ENCODE measurements at regions not wholly inside any gene's neighbourhood (a gene's known extent, or its start where the extent isn't known, plus 50 kb on each side); places are given as distances from the start of the nearest gene placed in this dataset.

DNA sequence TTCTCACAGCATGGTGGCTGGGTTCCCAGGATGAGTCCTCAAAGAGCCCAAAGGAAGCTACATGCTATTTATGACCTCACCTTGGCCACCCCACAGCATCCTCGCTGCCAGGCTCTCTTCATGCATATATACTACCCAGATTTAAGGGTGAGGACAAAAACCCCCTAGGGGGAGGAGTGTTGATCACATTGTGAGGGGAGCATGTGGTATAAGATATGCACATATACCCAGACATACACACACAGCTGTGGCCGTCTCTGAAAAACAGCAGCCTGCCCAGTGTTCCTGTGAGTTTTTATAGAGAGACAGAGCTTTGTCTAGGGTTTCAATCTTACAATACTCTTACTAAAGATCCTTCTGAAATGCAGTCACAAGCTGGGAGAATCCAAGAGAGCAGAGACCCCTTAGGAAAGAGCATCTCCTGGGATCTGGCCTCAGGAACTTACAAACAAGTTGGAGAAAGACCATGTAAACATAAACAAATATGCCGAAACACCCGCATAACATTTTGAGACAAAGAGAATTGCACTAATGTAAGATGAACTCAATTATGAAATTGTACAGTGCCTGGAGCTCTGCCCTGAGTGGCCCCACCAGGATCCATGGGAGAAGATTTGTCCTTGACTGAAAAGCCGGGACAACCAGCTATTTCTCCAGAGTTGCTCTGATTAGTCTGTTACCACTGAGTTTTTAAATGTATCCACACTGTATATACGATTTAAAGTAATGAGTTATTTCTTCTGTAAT lies 146.4 kb downstream of the GADD45G start:
- Mint-ChIP-seq H3K4me3 (no peak overlapping the region), H3K9me3 (no peaks in the 10 kb centered on the region), H3K27ac (no peak overlapping the region), H3K27me3 (peaks cover 0 to 9% of the 10 kb centered on the region in 2 donors), H3K36me3 (ENCODE audit: insufficient read depth) (peaks cover 3% of the 10 kb centered on the region), H3K4me1 (ENCODE audit: low read depth in 2 of 2) (peaks cover 0 to 7% of the 10 kb centered on the region in 2 donors)
- ATAC-seq (replicated peaks) = no peak
- DNase-seq = no peak

DNA sequence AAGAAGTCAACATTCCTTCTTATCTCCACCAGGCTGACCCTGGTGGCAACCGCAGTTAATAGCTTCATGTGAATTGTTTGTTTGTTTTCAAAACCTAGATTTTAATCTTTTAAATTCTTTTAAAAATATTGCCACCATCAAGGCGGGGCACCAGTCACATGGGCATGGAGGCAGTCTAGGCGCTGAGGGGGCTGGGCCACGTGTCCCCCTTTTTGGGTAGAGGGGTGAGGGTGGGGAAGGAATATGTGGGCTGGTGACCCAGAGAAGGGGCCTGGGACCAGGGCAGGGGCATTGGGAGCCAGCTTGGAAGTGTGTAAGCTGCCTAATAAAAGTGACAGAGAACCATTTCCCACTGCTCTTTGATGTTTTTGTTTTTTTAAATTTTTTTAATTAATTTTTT lies 147.3 kb downstream of the GADD45G start:
- H3K27me3 Mint-ChIP-seq = peaks cover 0 to 9% of the 10 kb centered on the region in 2 donors
- no peak overlapping the region for H3K4me3 Mint-ChIP-seq
- peaks cover 1% of the 10 kb centered on the region for H3K36me3 Mint-ChIP-seq (ENCODE audit: insufficient read depth)
- DNase-seq = no peak
- H3K4me1 Mint-ChIP-seq (ENCODE audit: low read depth in 2 of 2) = peaks cover 0 to 7% of the 10 kb centered on the region in 2 donors
- no peaks in the 10 kb centered on the region for H3K9me3 Mint-ChIP-seq
- ATAC-seq (replicated peaks) = no peak
- no peak overlapping the region for H3K27ac Mint-ChIP-seq

DNA sequence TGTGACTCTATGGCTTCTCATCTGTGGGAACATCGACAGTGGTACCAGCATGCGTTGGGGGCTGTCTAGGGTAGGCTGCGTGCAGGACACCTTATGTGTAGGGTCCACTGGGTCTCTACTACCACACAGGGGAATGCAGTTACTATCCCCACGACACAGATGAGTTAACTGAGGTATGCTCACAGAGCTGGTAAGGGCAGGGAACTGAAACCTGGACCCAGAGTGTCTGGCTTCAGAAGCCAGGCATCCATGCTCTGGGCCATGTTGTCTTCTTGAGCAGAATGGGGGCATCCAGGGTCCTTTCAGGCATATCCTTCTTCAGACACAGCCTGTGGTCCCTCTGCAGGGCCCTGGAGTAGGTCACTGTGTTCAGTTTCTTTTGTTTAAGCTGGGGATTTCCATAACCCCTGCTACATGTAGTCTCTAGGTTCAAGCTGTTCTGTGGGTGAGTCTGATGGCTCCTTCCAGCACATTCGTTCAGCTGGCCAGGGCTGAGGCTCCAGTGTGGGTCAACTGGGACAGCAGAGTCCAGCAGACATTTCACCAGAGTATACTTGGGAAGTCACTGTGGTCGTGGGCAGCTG lies 148.8 kb downstream of the GADD45G start:
- H3K4me3 Mint-ChIP-seq = no peak overlapping the region
- no peak overlapping the region for H3K27ac Mint-ChIP-seq
- no peaks in the 10 kb centered on the region for H3K9me3 Mint-ChIP-seq
- peaks cover 0 to 7% of the 10 kb centered on the region in 2 donors for H3K4me1 Mint-ChIP-seq (ENCODE audit: low read depth in 2 of 2)
- H3K36me3 Mint-ChIP-seq (ENCODE audit: insufficient read depth) = no peaks in the 10 kb centered on the region
- H3K27me3 Mint-ChIP-seq = peaks cover 0 to 9% of the 10 kb centered on the region in 2 donors
- DNase-seq (no peak), ATAC-seq (replicated peaks) (no peak)

DNA sequence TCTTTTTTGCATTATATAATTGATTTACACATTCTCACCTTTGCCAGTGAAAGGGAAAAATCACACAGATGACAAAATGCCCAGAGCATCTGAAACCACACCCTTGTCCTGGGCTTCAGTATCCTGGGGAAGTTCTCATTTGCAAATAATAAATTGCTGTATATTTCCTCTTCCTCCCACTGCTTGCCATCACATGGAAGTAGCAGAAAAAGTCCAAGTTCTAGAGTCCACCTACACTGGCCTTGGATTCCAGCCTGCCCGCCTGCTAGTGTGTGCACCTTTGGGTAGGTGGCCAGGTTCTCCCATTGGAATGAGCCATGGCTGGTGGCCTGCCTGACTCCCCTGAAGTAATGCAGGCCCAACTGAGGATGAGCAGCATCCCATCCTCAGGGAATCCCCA lies 149.4 kb downstream of the GADD45G start:
- DNase-seq = no peak
- Mint-ChIP-seq H3K9me3 (no peaks in the 10 kb centered on the region), H3K36me3 (ENCODE audit: insufficient read depth) (no peaks in the 10 kb centered on the region), H3K4me1 (ENCODE audit: low read depth in 2 of 2) (peaks cover 0 to 5% of the 10 kb centered on the region in 2 donors), H3K27me3 (peaks cover 0 to 9% of the 10 kb centered on the region in 2 donors), H3K27ac (no peak overlapping the region), H3K4me3 (no peak overlapping the region)
- no peak for ATAC-seq (replicated peaks)

DNA sequence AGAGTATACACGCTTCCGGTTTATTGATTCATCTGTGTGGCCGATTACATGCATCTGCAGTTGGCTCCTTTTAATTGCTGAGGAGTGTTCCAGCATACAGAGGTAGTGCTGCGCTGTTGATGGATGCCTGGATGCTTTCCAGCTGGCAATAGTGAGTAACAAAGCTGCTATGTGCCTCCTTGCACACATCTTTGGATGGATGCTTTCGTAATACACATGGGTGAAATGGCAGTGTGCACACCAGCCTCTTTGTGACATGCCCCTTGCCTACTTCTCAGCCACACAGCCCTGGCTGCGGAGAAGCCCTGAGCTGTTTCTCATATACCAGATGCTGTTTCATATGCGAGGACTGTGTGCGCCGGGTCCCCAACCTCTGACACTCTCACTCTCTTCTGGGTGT lies 151.0 kb downstream of the GADD45G start:
- no peak overlapping the region for H3K4me3 Mint-ChIP-seq
- no peaks in the 10 kb centered on the region for H3K36me3 Mint-ChIP-seq (ENCODE audit: insufficient read depth)
- no peaks in the 10 kb centered on the region for H3K9me3 Mint-ChIP-seq
- H3K27ac Mint-ChIP-seq = no peak overlapping the region
- DNase-seq (no peak), ATAC-seq (replicated peaks) (no peak)
- no peaks in the 10 kb centered on the region for H3K4me1 Mint-ChIP-seq (ENCODE audit: low read depth in 2 of 2)
- H3K27me3 Mint-ChIP-seq = peaks cover 4 to 22% of the 10 kb centered on the region in 2 donors

DNA sequence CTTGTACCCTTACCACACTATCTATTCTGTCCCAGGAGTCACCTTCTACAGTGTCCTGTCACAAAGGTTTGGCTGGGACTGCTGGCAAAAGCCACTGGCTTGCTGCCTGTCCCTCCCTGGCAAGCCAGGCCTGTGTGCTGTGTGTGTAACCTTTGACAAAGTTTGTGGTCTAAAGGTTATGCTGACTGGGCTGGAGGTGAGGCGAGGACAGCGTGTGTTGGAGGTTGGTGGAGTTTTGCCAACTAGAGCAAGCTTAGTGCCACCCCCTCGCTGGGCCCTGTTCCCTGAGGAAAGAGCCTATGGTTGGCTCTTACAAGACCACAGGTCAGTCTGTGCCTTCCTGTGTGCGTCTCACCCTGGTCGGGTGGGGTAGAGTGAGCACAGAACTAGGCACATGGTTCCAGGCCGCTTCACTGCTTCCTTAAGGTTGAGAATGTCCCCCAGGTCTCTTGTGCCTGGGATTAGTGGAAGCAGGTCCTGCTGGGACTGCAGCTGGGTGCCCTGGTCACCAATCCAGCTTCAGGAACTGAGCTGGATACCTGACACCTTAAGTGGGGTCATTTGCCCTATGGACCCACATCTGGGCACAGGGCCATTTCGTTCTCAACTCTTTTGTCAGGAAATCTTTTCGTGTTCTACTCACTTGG lies 152.2 kb downstream of the GADD45G start:
- no peak overlapping the region for H3K27ac Mint-ChIP-seq
- no peaks in the 10 kb centered on the region for H3K9me3 Mint-ChIP-seq
- no peak overlapping the region for H3K4me3 Mint-ChIP-seq
- no peak for ATAC-seq (replicated peaks)
- DNase-seq = no peak
- no peaks in the 10 kb centered on the region for H3K4me1 Mint-ChIP-seq (ENCODE audit: low read depth in 2 of 2)
- no peaks in the 10 kb centered on the region for H3K36me3 Mint-ChIP-seq (ENCODE audit: insufficient read depth)
- H3K27me3 Mint-ChIP-seq = peaks cover 6 to 25% of the 10 kb centered on the region in 2 donors

DNA sequence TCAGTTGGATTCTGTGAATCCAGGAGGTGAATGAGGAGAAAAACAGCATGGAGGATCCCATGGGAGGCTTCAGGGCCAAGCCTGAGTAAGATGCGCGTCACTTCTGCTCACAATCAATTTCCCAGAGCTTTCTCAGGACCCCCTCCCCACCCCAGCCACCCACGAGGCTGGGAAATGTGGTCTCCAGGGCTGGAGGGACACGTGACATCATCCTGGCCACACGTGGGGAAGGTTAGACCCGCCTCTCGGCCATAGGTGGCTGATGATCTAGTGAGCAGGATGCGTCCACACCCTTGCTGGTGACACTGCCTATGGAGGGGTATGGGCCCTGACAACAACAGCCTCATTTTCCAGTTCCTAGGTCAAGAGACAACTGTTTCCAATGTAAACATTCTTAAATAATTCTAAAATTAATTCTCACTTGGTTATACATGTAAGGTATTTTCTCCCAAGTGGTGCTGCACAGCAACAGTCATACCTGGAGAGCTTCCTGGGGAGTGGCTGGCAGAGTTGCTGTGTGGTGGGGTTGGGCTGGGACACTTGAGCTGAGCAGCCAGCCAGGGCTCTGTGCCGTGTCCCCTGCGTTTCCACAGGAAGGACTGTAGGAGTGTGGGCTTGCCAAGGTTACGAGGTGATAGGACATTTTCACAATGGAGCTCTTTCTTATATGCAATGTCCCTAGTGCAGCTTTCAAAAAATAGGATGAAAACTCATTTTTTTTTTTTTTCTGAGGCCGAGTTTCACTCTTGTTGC lies 153.1 kb downstream of the GADD45G start:
- H3K9me3 Mint-ChIP-seq = no peaks in the 10 kb centered on the region
- DNase-seq (no peak), ATAC-seq (replicated peaks) (no peak)
- no peaks in the 10 kb centered on the region for H3K4me1 Mint-ChIP-seq (ENCODE audit: low read depth in 2 of 2)
- peaks cover 6 to 25% of the 10 kb centered on the region in 2 donors for H3K27me3 Mint-ChIP-seq
- no peaks in the 10 kb centered on the region for H3K36me3 Mint-ChIP-seq (ENCODE audit: insufficient read depth)
- no peak overlapping the region for H3K4me3 Mint-ChIP-seq
- no peak overlapping the region for H3K27ac Mint-ChIP-seq

DNA sequence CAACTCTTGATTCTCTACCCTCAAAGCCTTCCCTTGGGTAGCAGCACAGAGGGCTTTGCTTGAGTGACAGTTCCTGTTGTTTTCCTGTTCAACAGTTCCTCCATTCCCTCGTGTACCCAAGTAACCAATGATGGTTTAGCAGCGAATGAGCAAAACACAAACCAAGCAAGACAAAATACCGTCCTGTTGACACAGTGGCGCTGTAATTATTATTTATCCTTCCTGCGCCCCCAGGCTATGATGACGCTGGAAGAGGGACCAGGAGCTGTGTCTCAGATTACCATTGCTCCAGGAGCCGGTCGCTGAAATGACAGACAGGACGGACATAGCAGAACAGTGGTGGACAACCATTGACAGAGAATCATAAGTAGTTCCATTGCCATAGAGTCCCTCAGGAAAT lies 154.8 kb downstream of the GADD45G start:
- H3K9me3 Mint-ChIP-seq = no peaks in the 10 kb centered on the region
- no peak for ATAC-seq (replicated peaks)
- peaks cover 13 to 32% of the 10 kb centered on the region in 2 donors for H3K27me3 Mint-ChIP-seq
- H3K27ac Mint-ChIP-seq = no peak overlapping the region
- H3K4me1 Mint-ChIP-seq (ENCODE audit: low read depth in 2 of 2) = no peaks in the 10 kb centered on the region
- DNase-seq = no peak
- no peak overlapping the region for H3K4me3 Mint-ChIP-seq
- H3K36me3 Mint-ChIP-seq (ENCODE audit: insufficient read depth) = no peaks in the 10 kb centered on the region

DNA sequence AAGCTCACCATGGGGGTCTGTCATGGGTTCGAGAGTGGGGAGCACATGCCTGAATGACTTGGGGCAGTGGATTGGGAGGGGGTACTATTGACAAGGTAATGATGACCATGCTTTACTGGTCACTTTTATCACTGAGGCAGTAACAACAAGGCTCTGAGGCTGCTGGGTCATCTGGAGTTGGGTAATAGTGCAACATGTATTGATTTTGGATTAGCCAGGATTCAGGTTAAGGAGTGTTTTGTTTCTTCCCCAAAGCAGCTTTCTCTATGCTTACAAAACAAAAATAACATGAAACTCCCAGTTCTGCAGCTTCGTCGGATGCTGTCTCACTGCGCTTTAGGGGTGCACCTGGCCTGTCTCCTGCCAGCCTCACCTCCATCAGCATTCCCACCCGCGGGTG lies 155.3 kb downstream of the GADD45G start:
- ATAC-seq (replicated peaks) = no peak

DNA sequence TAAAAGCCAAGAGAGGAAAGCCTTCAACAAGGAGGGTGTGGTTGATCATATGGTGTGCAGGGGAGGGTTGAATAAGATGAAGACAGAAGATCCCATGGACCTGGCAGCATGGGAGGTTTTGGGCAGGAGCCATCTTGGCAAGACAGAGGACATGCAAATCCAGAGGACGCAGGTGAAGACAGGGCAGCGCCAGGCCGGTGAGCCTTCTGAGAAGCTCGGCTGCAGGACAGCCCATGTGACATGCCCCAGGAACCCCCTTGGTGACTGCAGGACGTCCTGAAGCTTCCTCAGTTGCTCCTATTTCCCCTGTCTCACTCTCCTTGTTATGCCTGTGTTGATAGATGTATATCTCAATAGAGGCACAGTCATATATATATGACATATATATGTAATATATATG lies 159.4 kb downstream of the GADD45G start:
- H3K36me3 Mint-ChIP-seq (ENCODE audit: insufficient read depth) = no peaks in the 10 kb centered on the region
- H3K27me3 Mint-ChIP-seq = peaks cover 13 to 26% of the 10 kb centered on the region in 2 donors
- ATAC-seq (replicated peaks) (no peak), DNase-seq (no peak)
- no peak overlapping the region for H3K27ac Mint-ChIP-seq
- H3K4me1 Mint-ChIP-seq (ENCODE audit: low read depth in 2 of 2) = no peaks in the 10 kb centered on the region
- no peak overlapping the region for H3K4me3 Mint-ChIP-seq
- H3K9me3 Mint-ChIP-seq = no peaks in the 10 kb centered on the region

More for the DNA sequence above, 155.3 kb downstream of the GADD45G start:
- H3K9me3 Mint-ChIP-seq = no peaks in the 10 kb centered on the region
- no peaks in the 10 kb centered on the region for H3K36me3 Mint-ChIP-seq (ENCODE audit: insufficient read depth)
- peaks cover 13 to 26% of the 10 kb centered on the region in 2 donors for H3K27me3 Mint-ChIP-seq
- no peaks in the 10 kb centered on the region for H3K4me1 Mint-ChIP-seq (ENCODE audit: low read depth in 2 of 2)
- DNase-seq = no peak
- H3K4me3 Mint-ChIP-seq = no peak overlapping the region
- H3K27ac Mint-ChIP-seq = no peak overlapping the region

DNA sequence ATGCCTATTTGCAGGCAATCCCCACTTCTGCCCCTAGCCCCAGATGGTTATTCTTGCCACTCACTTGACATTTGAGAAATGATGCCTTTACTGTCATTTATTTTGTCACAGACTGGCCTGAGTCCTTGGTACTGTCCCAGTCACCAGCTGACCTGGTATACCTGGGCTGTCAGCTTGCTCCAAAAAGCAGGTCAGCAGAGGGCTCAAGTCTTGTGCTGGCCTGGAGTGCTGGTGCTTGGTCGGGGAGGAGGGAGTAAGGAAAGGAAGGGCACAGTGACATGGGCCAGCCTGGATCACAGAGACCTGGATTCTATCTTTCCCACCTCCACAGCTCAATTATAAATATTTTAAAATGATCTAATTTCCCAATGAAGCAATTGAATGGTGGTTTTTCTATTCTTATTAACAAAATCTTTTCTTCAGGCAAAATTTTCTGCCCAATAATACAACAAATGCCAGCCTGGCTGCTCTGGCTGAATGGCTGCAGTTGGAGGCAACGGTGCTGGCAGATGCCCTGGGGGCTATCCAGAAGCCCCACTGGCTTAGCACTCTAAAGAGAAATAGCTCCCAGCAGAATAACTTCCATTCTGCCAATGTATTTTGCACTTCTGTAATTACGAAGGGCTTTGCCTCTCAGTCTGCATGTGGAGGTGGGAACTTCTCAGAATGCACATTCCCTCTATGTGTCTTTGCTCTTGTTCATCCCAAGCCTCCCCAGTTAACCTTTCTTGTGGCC lies 160.6 kb downstream of the GADD45G start:
- DNase-seq (no peak), ATAC-seq (replicated peaks) (no peak)
- H3K27ac Mint-ChIP-seq = no peak overlapping the region
- H3K4me3 Mint-ChIP-seq = no peak overlapping the region
- H3K4me1 Mint-ChIP-seq (ENCODE audit: low read depth in 2 of 2) = no peaks in the 10 kb centered on the region
- H3K36me3 Mint-ChIP-seq (ENCODE audit: insufficient read depth) = peaks cover 4% of the 10 kb centered on the region
- H3K9me3 Mint-ChIP-seq = no peaks in the 10 kb centered on the region
- H3K27me3 Mint-ChIP-seq = peaks cover 13 to 17% of the 10 kb centered on the region in 2 donors

DNA sequence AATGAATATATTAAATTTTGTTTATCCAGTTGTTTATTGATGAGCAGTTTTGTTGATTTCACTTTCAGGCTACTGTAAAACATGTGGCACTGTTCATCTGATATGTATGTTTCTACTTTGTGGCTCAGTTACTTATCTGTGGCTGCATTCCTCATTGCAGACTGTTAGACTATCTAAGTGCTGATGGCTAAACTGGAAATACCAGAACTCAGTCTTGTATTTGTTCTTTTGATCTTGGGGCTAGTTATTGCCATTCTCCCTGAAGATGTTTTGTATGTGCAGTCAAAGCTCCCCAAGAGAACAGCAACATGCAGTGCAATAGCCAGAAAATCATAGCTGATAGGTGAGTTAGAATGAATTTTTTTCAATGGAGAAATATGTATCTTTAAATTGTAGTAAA lies 162.2 kb downstream of the GADD45G start:
- ATAC-seq (replicated peaks) (no peak), DNase-seq (no peak)
- Mint-ChIP-seq H3K9me3 (no peaks in the 10 kb centered on the region), H3K4me3 (no peak overlapping the region), H3K27ac (no peak overlapping the region), H3K4me1 (ENCODE audit: low read depth in 2 of 2) (no peaks in the 10 kb centered on the region), H3K27me3 (peaks cover 7 to 26% of the 10 kb centered on the region in 2 donors), H3K36me3 (ENCODE audit: insufficient read depth) (peaks cover 4% of the 10 kb centered on the region)

DNA sequence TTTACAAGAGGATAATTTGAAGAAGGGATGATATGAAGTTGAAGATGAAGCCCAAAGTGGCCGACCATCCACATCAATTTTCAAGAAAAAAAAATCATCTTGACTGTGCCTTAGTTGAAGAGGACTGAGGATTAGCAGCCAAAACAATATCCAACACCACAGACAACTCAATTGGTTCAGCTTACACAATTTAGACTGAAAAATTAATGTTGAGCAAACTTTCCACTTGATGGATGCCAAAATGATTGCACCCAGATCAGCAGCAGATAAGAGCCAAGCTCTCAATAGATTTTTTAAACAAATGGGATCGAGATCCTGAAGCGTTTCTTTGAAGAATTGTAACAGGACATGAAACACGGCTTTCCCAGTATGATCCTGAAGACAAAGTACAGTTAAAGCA lies 163.2 kb downstream of the GADD45G start:
- Mint-ChIP-seq H3K36me3 (ENCODE audit: insufficient read depth) (peaks cover 4% of the 10 kb centered on the region), H3K4me1 (ENCODE audit: low read depth in 2 of 2) (no peaks in the 10 kb centered on the region)

More for the DNA sequence above, 163.2 kb downstream of the GADD45G start:
- ATAC-seq (replicated peaks) = no peak
- DNase-seq = no peak
- H3K4me3 Mint-ChIP-seq = no peak overlapping the region
- H3K9me3 Mint-ChIP-seq = no peaks in the 10 kb centered on the region
- no peak overlapping the region for H3K27ac Mint-ChIP-seq
- peaks cover 7 to 36% of the 10 kb centered on the region in 2 donors for H3K27me3 Mint-ChIP-seq
